ENCODE measurements at regions not wholly inside any gene's neighbourhood (a gene's known extent, or its start where the extent isn't known, plus 50 kb on each side); places are given as distances from the start of the nearest gene placed in this dataset.
A peak's percentile ranks its signal among the peaks of the same experiment; 100 is the strongest.

DNA sequence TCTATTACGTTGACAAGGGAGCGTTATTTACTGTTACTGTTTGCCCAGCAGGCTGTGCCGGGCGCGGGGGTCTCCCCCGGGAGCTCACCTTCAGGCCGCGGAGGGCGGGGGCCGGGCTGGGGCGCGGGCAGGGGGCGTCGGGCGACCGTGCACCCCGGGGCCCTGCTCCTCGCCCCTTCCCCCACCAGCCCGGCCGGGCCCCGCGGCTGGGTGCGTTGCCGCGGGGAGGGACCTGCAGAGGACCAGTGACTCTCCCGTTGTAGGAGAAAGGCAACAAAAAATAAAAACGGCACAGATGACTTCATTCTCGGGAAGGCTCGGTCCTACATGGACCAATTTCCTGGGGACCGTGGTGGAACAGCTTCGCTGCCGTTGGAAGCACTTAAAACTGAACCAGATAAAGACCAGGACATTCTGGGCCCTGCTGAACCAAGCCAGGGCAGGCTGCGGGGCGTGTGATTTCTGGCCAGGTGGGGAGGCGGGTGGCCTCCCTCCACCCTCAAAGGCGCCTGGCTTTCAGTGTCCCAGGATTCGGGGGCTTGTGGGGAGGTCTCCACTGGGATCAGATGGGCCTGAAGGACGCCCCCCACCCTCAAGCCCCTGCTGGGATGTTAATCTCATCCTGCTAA lies 57.4 kb downstream of the IGLL1 start:
- DNase-seq, result no peak

DNA sequence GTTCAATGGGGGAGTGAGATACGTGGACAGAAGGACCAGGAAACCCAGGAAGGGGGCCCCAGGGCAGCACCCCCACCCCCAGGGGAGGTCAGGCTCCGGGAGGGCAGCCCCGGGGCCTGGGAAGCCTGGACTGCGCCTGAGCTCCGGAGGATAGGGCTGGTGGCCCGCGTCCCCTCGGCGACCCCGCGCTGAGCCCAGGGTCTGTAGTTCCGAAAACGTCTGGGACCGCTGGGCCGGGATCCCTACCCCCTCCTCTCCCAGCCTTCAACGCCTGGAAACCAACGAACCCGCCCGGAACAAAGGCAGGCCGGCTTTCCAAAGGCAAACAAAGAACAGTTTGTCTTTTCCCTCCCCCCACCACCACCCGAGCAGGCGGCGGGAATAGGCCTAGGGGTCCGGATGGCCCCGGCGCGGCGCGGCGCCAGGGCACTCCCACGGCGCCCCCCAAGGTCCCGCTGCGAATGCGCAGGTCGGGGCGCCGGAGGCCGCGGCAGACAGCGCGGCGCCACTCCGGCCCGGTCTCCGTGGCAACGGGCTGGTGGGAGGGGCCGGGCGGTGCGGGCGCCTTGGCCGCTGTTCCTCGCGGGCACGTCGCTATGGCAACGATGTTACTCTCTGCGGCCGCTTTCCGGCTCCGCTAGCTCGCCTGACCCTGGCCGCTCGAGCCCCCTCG lies 58.5 kb downstream of the IGLL1 start:
- DNase-seq, result peak; percentile 36

GRCh38 chr22:23520863-23521440 lies 59.1 kb downstream of the IGLL1 start:
- DNase-seq, result no peak

DNA sequence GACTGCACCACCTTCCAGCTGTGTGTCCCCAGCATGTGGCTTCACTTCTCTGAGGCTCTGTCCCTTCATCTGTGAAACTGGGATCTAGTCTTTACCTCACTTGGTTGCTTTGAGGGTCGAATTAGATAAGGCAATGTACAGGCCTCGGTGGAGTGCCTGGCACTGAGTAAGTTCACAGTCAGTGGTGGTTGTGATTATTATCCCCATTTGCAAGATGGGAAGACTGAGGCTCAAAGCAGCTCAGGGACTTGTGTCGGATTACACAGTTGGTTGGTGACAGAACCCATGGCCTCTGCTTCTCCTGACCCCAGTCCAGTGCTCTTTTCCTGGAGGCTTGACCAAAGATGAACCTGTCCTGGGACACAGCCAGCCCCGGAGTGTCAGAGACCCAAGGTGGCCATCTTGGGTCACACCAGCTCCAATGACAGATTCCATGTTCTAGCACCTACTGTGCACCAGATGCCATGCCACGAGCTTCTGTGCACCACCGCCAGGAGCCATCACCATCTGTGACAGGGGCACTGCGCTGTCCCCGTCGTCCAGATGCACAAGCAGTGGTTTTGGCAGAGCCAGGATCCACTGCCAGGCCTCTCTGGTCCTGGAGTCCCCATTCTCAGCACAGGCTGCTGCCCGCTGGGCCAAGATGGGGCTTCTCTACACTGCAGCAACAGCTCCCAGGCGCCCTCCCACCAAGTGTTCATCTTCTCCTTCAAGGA lies 60.5 kb downstream of the IGLL1 start:
- DNase-seq, result no peak

DNA sequence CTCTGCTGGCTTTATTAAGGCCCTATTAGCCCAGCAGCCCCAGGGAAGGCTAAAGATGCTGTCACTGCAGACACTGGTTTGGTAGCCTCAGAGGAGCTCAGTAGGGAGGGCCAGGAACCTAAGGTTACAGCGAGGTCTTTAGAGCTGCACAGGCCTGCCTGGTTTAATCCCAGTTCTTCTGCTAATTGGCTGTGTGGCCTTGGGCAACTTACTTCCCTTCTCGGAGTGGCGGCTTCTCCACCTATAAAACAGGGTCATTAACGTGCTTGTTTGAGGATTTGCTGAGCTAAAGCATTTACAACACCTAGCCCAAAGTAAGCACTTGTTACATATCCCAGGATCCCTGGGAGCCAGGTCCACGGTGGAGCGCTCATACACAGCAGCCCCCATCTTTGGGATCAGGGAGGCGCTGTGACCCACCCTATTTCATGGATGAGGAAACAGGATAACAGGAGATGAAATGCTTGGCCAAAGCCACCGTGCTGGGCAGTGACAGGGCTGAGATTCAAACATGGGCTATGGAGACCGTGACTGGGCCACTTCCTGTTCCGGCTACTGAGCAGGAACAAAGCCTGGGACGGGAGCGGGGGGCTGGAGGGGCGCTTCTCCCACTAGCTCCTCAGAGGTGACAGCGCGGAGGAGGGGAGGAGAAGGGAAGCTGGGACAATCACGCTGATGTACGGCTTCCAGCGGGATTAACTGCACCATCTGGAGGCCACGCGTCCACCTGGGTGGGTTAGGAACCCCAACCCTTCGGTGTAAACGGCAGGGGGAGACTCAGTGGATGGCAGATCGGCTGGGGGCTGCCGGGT lies 61.5 kb downstream of the IGLL1 start:
- DNase-seq, result no peak

DNA sequence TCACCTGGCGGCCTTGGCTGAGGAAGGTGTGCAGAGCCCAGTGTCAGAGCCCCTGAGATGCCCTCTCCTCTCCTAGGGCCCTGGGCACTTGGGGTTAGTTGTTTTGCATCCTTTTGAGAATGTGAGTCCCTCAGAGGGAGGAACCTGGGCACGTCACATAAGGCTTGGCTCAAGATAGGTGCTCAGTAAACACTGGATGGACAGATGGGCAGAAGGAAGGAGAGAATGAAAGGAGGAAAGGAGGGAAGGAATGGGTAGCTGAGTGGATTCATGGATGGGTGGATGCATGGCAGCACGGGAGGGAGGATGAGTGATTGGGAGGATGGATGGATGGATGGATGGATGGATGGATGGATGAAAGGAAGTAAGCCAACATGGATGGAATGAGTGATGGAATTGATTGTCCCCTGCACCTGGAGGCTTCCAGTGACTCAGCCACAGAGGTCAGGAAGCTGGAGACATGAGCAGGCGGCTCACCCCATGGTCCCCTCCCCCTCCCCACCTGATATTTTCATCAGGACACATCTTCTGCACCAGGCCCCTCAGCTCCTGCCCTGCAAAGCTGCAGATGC lies 62.2 kb downstream of the IGLL1 start:
- no peak for DNase-seq

- no peak for DNase-seq
Observed at GRCh38 chr22:23516304-23516703, 63.8 kb downstream of the IGLL1 start.

DNA sequence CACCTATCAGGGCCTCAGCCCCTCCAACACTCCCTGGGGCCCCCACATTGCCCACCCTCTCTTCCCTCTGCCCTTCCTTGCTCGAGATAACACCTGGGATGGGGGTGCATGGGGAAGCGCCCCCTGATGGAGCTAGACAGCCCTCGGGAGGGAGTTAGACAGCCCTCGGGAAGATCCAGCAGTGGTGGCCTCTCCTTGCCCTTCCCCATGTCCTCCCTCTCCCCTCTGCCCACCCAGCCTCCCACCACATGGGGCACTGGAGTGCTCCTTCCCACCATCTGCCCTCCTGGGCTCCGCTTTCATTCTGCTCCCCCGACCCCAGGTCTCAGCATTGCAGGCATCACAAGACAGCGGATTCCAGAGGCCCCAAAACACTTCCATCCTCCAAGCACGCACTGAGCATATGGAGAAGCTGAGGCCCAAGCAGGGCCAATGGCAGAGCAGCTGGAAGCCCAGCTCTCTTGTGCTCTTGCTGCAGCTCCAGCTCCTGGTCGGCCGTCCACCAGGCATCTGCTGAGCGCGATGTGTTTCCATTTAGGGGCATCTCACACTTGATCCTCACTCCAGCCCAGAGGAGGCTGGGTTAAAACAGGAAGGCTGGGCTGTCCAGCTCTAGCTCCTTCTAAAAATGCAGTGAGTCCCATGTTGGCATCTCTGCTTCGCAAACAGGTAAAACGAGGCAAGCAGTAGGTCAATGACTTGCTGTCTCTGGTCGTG lies 65.6 kb downstream of the IGLL1 start:
- DNase-seq, result no peak

DNA sequence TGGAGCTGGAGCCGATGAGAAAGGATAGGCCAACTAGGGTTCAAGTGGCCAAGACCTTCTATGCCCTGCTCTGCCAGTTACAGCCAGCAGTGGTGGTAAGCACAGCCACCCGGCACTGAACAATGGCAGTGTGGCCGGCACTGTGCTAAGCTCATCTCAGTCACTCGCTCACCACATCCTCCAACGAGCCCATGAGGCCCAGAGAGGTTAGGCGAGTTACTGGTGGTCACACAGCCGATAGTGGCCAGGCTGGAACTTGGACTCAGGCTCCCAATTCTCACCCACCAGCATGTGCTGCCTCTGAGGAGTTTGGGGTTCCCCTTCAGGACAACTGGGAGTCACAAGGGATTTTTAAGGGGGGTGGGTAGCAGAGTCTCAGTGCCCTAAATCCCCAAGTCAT lies 66.4 kb downstream of the IGLL1 start:
- no peak for DNase-seq

- DNase-seq, result no peak
Observed at GRCh38 chr22:23513133-23513532, 67.0 kb downstream of the IGLL1 start.

DNA sequence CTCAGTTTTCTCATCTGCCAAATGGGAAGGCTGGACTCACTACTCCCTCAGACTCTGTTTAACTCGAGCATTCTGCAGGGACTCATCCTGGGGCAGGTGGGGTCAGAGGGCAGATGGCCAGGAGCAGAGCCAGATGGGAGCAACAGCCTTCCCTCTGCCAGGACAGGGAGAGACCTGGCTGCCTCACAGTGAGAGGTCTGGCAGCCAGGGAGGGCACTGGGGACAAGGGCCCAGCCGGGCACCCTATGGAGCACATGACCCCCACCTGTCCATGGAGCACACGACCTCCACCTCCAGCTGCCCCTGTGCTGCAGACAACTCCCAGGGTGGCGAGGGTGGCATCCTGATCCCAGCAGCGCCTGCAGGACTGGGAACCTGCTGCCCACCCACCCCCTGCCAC lies 67.4 kb downstream of the IGLL1 start:
- no peak for DNase-seq

DNA sequence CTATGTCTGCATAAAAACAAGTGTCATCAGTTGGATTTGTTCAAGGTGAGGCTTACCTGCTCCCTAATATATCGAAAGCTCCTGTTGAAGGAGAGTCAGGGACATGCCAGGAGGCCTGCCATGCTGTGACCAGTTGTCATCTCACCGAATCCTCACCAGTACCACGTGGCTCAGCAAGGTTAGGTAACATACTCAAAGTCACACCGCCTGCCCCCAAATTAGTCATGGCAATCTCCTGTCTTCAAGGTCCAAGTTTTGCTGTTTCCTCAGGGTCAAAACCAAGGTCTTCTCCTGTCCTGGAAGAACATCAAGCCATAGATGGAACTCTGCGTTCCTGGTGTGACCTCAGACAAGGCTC lies 67.8 kb downstream of the IGLL1 start:
- DNase-seq, result no peak

- DNase-seq, result no peak
Observed at GRCh38 chr22:23511627-23512347, 68.3 kb downstream of the IGLL1 start.

DNA sequence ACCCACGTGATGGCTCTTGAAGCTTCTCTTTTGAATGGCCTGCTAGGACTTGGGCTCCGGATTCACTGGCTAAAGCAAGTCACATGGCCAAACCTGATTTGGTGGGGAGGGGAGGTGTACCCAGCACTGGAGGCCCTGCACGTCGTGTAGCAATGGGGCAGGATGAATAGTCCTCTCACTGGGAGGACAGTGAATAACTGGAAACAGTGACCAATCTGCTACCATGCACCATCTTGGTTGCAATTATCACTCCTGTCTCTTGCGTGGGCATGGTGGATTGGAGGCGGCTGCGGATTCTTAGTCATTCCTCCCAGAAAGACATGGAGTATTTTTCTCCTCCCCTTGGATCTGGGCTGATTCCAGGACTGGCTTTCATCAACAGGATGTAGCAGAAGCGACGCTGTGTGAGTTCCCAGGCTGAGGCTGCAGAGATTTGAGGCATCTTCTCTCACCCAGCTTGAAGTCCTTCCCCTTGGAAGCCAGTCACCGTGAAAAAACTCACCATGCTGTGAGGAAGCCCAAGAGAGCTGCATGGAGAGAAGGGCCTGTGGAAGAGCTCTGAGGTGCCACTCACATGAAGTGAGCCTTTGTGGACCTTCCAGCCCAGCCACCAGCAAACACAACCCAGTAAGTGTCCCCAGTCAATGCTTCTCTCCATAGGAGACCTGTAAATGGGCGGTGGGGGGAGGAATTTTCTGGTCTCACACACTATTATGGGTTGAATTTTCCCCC lies 70.4 kb downstream of the IGLL1 start:
- DNase-seq, result no peak

DNA sequence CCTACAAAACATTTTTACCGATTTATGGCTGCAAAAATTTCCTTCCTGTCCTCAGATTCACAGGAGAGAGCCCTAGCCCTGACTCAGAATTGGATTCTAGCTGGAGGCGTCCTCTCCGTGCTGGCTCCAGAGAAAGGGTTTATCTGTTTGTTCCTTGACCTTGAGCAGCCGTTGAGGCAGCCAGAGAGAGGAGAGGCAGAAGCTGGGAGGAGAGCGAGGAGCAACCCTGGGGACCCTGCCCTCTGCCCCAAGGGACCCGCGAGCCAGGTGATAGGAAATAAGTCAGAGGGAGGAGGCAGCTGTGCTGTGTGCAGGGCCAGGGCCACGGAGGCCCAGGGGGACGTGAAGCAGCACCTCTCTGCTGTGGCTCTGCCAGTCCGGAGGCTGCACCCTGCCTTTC lies 75.6 kb downstream of the IGLL1 start:
- no peak for DNase-seq

- no peak for DNase-seq
Observed at GRCh38 chr22:23503736-23504440, 76.2 kb downstream of the IGLL1 start.

GRCh38 chr22:23503142-23503541 lies 76.9 kb downstream of the IGLL1 start:
- no peak for DNase-seq

- no peak for DNase-seq
Observed at GRCh38 chr22:23501708-23502107, 78.4 kb downstream of the IGLL1 start.

DNA sequence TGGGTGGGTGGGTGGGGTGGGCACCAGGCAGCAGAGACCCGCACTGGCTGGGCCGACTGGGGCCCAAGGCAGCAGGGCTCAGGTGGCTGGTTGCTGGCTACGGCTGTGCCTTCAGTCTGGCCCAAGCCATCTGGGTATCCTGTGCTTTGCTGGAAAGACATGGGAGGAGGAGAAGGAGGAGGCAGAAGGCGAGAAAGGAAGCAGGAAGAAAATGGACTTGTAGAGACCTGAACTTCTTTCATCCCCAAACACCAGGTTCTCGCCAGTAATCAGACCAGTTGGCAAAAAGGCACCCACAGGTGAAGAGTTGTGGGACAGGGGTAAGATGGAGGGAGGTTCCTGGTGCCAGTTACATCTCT lies 78.8 kb downstream of the IGLL1 start:
- no peak for DNase-seq
